Stimulated activated CD8-positive, alpha-beta memory T cell treated with anti-CD3 and anti-CD28 coated beads, Interleukin-2, amount 100 ng/mL, for 1 hour (primary cell): ENCODE measurements at regions not wholly inside any gene's neighbourhood (a gene's known extent, or its start where the extent isn't known, plus 50 kb on each side); places are given as distances from the start of the nearest gene placed in this dataset.

Experiments
- DNase-seq, 2 donors: peaks; one replicate each; pipeline ENCODE4 v3.0.0-alpha.2; 2020; ENCODE audit warnings: low read depth in 2 of 2

DNA sequence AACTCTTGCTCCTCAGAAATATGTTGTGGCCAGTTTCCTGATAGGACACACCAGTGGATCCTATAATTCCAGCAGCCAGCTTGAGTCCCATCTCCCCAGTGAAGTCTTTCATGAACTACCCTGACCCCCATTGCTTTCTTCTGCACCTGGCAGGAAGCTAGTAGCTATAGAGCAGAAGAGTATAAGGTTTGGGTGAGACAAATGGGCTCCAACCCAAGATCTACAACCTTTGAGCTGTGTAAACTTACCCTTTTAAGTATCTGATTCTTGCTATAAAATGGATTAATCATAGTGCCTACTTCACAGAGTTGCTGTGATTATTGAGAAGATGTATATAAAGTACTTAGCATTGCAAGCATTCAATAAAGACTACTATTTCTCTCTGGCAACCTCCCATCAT lies 396.9 kb upstream of the CADM1 start:
- no peak for DNase-seq

DNA sequence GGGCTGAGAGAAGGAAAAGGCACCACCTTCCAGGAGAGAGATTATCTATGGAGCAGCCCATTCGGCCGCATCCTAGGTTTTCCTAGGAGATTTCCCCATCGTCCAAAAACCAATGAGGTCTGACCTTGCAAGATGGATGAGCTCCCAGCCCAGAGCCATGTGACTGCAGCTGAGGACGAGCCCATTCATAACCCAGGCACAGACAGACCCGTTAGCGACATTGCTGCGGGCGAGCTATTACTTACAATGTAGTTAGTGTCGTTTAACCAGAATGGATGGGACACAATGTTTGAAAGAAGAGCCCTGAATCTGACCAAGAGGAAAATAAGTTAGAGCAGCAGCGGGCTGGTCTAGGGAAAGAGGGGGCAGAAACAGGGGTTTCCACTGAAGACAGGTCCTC lies 395.9 kb upstream of the CADM1 start:
- DNase-seq: no peak

DNA sequence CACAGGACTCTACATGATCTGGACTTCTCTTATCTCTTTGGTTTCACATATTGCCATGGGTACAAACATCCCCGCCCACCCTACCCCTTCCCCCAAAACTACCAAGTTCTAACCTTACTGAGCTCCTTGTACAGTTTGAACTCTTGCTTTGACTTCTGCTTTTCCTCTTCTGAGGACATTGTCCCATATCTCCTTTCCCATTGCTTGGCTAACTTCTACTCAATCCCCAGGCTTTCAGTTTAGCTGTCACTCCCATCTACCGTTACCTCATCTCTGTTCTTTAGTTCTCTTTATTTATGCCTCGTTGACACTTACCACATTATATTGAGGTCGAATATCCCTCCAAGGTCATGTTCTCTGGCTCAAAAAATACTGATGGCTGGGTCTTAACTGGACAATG lies 393.5 kb upstream of the CADM1 start:
- DNase-seq: no peak

DNA sequence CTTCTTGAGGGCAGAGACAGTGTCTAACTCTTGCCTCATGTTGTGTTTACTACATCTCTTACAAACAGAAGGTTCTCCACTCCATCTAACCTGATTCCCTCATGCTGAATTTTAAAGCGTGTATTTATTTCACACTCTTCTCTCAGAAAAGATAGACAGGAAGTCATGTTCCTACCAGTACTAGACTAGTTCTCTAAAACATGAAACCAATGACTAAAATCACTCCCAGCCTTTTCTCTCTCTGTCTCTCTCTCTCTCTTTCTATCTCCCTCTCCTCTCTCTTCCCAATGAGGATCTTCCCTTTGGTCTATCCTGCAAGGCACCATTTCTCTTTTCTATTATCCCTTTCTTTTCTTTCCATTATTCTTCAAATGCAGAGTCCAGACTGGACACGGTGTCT lies 391.9 kb upstream of the CADM1 start:
- DNase-seq: no peak

- no peak for DNase-seq
These were observed 391.4 kb upstream of the CADM1 start for GRCh38 chr11:115895594-115895993.

DNA sequence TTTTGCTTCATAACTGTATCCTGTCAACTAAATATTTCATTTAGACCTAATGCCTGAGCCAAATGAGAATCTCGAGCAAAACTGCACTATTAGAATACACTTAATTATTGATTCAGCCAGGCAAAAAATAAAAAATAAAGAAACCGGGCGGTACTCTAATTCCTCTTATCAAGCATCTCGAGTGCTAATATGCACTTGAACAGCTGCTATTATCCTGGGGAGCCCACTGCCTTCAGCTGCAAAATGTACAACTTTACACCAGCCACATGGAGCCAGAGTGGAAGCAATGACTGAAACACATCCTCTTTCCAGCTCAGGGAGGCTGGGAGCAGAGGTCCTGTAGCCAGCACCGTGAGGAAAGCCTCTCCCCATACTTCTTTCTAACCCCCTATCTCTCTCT lies 390.0 kb upstream of the CADM1 start:
- no peak for DNase-seq

DNA sequence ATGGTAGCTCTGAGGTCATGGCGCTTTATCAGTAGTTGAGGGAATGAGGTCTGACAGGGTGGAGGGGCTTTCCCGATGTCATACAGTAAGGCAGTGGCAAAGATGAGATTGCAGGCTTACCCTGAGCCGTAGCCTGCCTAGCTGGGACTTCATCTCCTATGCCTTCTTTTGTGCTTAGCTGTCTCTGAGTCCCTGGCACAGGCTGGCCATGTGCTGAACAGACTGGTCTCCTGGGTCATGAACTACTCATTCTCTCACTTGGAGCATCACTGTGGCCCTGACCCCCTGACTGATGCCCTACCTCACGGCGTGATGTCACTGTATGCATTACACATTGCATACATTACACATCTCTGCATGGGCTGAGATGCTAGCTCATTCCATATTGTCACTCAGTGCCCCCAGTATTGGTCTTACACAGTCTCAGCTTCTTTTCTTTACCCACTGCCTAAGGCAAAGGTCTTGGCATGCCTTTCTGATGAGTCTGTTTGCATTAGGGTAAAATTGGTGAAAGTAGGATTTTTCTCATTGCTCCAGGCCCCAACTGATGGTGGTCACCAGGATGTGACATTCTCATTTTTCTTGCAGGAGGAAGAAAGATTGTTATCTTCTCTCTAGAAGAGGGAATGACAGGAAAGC lies 389.4 kb upstream of the CADM1 start:
- DNase-seq: no peak

DNA sequence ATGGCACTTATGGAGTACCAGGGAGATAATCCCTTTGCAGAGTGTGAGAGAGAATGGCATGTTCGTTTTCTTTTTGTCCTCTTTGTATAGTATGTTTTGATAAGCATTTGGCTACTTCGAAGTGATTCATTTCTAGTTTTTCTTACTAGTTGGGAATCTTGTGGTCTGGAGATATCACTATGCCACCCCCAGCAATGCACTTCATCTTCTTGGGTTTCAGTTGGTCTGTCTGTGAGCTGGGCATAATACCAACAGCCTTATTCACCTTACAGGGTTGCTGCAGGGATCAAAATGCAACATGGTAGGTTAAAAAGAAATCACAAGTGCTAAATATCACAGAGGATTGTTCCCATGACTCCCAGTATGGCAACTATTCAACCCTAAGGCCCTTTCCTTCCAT lies 387.8 kb upstream of the CADM1 start:
- no peak for DNase-seq

GRCh38 chr11:115891581-115891980 lies 387.4 kb upstream of the CADM1 start:
- DNase-seq: no peak

DNA sequence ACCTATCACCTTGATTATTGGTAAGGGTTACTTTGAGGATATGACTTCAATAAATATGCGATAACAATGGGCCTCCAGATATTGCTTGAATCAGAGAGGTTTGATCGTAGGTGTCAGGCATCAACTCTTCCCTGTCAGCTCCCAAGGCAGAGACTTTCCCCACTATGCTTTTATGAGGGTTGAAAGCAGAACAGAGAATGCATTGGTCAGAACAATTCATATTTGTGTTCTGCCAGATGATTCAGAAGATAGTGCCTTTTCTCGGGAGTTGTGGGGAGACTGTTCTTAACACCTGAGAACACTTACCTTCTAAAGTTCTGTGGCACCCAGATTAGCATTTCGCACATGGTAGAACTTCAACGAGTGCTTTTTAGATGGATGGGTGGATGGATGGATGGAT lies 386.3 kb upstream of the CADM1 start:
- DNase-seq: no peak

GRCh38 chr11:115889712-115890111 lies 385.5 kb upstream of the CADM1 start:
- DNase-seq: no peak

GRCh38 chr11:115887727-115888126 lies 383.5 kb upstream of the CADM1 start:
- DNase-seq: no peak

- DNase-seq: no peak
These were observed 383.1 kb upstream of the CADM1 start for GRCh38 chr11:115887316-115887715.

- no peak for DNase-seq
These were observed 382.2 kb upstream of the CADM1 start for GRCh38 chr11:115886422-115886733.

DNA sequence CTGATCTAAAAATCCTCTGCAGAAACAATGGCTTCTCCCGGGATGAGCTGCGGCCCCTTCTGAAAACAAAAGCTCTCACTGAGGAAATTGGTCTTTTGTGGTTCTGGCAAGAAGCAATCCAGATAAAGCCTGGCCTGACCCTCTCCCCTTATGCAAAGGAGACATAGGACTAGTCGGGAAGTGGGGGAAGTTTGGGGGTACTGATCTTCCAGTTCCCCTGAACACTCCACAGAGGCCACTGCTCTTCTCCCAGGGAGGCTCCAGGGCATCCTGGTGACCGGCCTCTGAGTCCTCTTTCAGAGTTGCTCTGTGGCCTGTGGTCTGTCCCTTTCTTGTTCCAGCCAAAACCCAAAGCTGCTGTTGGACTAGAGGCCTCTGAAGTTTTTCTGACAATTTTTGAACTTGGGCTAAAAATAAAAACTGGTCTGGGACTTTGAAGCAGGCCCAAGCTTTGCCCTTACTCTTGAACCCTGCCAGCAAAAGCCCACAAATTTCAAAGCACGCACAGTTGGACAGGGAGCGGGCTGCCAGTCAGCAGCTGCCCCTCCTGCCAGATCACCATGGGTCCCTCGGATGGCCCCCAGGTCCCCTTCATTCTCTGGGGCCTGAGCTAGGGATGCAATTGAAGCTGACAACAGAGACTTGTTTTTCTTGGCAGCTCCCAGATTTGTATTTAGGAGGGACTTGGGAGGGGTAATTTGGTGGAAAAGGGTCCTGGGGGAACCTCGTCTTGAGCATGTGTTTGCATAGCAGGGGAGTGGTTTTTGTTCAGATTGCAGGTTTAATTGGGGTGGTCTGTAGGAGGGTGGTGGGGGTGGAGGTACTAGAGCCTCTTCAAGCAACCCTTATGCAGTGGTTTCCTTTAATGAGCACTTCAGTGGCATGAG lies 381.6 kb upstream of the CADM1 start:
- DNase-seq: no peak

GRCh38 chr11:115884800-115885534 lies 380.8 kb upstream of the CADM1 start:
- no peak for DNase-seq

- no peak for DNase-seq
These were observed 370.6 kb upstream of the CADM1 start for GRCh38 chr11:115874843-115875242.

GRCh38 chr11:115873813-115874212 lies 369.6 kb upstream of the CADM1 start:
- DNase-seq: no peak

DNA sequence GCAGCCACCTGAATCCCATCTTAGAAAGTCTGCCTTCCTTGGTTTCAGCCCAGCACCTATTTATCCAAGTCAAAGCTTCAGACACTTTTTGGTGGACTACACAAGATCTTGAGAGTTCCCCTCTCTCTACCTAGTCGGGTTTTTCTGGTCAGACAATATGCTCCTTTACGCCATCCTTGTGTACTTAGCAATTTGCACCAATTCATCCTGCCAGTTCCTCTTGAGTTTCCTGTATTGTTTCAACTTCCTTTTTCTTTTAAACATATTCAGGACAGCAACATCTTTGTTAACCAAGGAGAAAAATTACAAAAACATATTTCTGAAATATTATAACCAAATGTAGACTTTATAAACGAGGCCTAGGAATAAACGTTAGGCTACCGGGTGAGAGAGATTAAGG lies 368.2 kb upstream of the CADM1 start:
- DNase-seq: no peak

GRCh38 chr11:115871161-115871760 lies 367.0 kb upstream of the CADM1 start:
- DNase-seq: no peak

DNA sequence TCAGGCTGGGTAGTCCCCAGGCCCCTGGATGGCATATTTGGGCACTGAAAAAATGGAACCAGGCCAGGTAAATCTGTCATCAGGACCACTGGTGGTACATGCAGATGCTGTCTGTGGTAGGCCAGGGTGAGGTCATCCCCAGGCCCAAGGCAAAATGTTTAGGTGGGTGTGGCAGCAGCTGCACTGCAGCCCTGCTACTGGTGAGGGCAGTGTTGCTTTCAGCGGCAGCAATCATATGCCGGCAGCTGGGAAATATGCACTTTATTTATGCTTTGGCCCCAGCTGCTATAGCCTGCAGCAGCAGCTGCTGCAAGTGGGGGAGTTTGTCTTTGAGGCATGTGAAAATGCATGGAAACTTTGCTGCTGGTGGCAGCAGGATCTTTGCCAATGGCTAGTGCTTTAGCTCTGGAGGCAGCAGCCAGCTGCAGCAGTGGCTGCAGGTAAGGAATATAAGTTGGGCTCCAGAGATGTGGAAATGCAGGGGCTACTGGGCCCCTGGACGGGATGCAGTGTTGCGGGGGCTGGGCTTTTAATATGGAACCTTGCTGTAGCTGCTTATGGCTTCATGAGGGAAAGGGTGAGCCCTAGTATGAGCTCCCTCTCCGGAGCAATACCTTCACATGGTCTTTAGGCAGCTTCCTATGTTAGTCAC lies 365.7 kb upstream of the CADM1 start:
- DNase-seq: no peak

DNA sequence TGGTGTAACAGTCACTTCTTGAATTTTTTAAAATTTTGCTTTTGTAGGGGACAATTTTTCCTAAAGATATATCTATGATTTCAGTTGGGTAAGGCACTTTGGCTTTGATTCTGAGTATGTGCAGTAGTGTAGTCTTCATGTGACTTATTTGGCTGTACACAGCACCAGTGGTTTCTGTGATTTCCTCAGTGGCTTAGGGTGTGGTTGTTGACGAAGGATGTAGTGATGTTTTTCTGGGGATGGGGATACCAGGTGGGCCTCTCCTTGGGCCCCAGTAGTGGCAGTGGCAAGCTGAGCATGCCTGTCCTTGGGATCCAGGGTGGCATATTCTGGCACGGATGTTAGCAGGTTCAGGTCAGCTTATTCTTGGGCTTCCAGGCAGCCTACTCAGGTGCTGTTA lies 364.9 kb upstream of the CADM1 start:
- DNase-seq: no peak
